Nephron progenitor cell (in vitro differentiated cells): ENCODE measurements at regions not wholly inside any gene's neighbourhood (a gene's known extent, or its start where the extent isn't known, plus 50 kb on each side); places are given as distances from the start of the nearest gene placed in this dataset.

Experiments
- DNase-seq: peaks from one replicate; pipeline ENCODE4 v3.0.0; 2021
- H3K27ac Mint-ChIP-seq: 2 replicates; pipeline ENCODE4 v1.8.0; 2021; ENCODE audit warnings: mild to moderate bottlenecking, moderate library complexity, mixed read lengths
- H3K27me3 Mint-ChIP-seq: 2 replicates; pipeline ENCODE4 v1.8.0; 2021; ENCODE audit warnings: mild to moderate bottlenecking, low read depth, mixed read lengths; ENCODE audit not compliant: poor library complexity
- H3K36me3 Mint-ChIP-seq: 2 replicates; pipeline ENCODE4 v1.8.0; 2021; ENCODE audit warnings: low read depth, mixed read lengths
- H3K4me1 Mint-ChIP-seq: 2 replicates; pipeline ENCODE4 v1.8.0; 2021; ENCODE audit warnings: mixed read lengths
- H3K4me3 Mint-ChIP-seq: 2 replicates; pipeline ENCODE4 v1.8.0; 2021; ENCODE audit warnings: mild to moderate bottlenecking, moderate library complexity, mixed read lengths
- H3K9me3 Mint-ChIP-seq: 2 replicates; pipeline ENCODE4 v1.8.0; 2021; ENCODE audit warnings: mild to moderate bottlenecking, moderate library complexity, mixed read lengths
- TF ChIP-seq, protein P1 (sequence below): fragments of 200-600 bp; sonication (generic); IDR thresholded peaks from 2 replicates; pipeline ENCODE4 v1.5.0; 2021; ENCODE audit warnings: antibody characterized with exemption

DNA sequence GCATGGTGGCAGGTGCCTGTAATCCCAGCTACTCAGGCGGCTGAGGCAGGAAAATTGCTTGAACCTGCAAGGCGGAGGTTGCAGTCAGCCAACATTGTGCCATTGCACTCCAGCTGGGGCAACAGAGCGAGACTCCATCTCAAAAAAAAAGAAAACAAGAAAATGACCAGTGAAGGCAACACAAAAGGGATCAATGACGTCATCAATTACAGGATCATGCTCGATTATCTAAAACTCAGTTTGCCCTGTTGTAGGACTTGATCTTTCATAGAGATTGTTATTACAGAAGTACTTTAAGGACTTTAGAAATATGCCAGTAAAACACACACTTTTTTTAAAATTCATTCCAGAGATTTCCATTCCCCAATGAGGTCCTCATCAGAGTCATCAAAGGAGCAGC lies 147.8 kb downstream of the ETS2 start:
- no peak overlapping the region for H3K4me3 Mint-ChIP-seq
- H3K27me3 Mint-ChIP-seq, result peaks cover 3% of the 10 kb centered on the region
- peaks cover 15% of the 10 kb centered on the region for H3K9me3 Mint-ChIP-seq
- H3K4me1 Mint-ChIP-seq, result peaks cover 20% of the 10 kb centered on the region
- H3K36me3 Mint-ChIP-seq, result no peaks in the 10 kb centered on the region
- H3K27ac Mint-ChIP-seq, result no peak overlapping the region
- DNase-seq, result no peak
- TF ChIP-seq, protein P1, sequence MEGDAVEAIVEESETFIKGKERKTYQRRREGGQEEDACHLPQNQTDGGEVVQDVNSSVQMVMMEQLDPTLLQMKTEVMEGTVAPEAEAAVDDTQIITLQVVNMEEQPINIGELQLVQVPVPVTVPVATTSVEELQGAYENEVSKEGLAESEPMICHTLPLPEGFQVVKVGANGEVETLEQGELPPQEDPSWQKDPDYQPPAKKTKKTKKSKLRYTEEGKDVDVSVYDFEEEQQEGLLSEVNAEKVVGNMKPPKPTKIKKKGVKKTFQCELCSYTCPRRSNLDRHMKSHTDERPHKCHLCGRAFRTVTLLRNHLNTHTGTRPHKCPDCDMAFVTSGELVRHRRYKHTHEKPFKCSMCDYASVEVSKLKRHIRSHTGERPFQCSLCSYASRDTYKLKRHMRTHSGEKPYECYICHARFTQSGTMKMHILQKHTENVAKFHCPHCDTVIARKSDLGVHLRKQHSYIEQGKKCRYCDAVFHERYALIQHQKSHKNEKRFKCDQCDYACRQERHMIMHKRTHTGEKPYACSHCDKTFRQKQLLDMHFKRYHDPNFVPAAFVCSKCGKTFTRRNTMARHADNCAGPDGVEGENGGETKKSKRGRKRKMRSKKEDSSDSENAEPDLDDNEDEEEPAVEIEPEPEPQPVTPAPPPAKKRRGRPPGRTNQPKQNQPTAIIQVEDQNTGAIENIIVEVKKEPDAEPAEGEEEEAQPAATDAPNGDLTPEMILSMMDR, result no peak

DNA sequence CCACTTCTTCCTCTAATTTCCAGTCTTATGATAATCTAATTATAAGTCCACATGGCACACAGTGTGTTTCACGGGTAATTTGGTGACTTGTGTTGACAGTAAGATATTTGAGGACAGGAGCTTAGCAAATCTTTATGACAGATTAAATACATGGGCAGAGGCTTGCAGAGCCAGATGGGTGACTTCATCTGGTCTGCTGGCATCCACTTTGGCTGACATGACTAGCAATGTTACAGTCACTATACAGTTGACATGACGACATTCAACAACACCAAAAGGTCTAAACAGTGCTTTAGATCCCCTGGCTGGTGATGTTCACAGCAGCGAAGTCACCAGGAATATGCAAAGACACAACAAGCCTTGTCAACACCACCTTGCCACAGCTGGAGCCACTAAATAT lies 147.2 kb downstream of the ETS2 start:
- Mint-ChIP-seq H3K4me1 (peaks cover 15% of the 10 kb centered on the region), H3K4me3 (no peak overlapping the region), H3K27ac (no peak overlapping the region), H3K27me3 (peaks cover 8% of the 10 kb centered on the region), H3K9me3 (peaks cover 15% of the 10 kb centered on the region), H3K36me3 (no peaks in the 10 kb centered on the region)
- no peak for DNase-seq
- TF ChIP-seq, protein P1, result no peak

DNA sequence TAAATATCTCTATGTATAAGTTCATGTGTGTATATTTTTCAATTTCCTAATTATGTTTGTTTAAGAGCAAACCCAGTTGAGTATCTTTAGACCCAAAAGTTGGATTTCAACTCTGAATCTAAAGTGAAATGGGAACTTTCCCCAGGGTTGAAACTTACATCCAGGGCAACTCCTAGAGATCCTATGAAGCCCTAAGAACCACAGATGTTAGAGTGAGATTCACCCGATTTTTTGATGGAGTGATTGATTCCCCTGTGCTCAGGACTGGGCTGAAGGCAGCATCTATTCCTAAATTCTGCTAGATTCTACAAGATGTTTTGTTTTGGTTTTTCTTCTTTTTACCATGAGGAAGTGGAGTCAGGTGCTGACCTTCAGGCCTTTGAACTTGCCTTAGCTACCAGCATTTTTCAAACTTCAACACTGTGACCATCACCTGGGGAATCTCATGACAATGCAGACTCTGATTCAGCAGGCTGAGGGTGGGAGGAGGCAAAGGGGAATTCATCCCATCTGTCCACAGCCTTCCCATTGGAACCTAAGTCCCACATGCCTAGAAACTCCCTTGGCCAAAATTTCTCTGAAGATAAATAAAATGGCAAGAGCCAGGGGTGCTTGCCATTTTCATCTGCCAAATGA lies 145.5 kb downstream of the ETS2 start:
- H3K9me3 Mint-ChIP-seq, result peaks cover 15% of the 10 kb centered on the region
- H3K36me3 Mint-ChIP-seq, result no peaks in the 10 kb centered on the region
- H3K4me3 Mint-ChIP-seq, result no peak overlapping the region
- DNase-seq, result no peak
- TF ChIP-seq, protein P1, result no peak
- H3K27ac Mint-ChIP-seq, result no peak overlapping the region
- H3K27me3 Mint-ChIP-seq, result peaks cover 12% of the 10 kb centered on the region
- H3K4me1 Mint-ChIP-seq, result peaks cover 4% of the 10 kb centered on the region

DNA sequence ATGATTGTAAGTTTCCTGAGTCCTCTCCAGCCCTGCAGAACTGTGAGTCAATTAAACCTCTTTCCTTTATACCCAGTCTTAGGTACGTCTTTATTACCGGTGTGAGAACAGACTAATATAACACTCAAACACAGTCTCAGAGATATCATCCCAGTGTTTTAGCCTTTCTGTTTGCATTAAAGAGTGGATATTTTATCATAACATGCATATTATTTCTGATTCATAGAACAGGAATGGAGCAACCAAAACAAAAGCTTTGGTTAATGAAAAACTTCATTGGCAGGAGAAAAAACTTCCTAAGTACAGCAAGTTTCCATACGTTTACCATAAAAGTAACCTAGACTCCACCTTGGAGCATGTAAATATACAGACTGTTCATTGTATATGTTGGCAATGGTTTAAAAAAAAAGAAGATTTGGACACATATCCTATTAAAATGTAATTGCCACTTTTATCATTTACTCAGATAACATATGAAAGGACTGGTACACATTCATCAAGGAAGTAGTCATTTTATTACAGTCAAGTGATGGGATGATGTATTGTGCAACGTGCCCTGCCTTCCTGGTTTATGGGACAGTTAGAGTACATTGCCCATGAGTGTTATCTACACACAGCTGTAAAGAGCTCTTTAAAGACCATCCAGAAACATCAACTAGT lies 144.8 kb downstream of the ETS2 start:
- H3K9me3 Mint-ChIP-seq, result peaks cover 17% of the 10 kb centered on the region
- H3K4me1 Mint-ChIP-seq, result peaks cover 10% of the 10 kb centered on the region
- TF ChIP-seq, protein P1, result no peak
- no peak for DNase-seq
- H3K36me3 Mint-ChIP-seq, result no peaks in the 10 kb centered on the region
- peaks cover 12% of the 10 kb centered on the region for H3K27me3 Mint-ChIP-seq
- H3K4me3 Mint-ChIP-seq, result no peak overlapping the region
- peak overlapping the region; percentile 23 for H3K27ac Mint-ChIP-seq

DNA sequence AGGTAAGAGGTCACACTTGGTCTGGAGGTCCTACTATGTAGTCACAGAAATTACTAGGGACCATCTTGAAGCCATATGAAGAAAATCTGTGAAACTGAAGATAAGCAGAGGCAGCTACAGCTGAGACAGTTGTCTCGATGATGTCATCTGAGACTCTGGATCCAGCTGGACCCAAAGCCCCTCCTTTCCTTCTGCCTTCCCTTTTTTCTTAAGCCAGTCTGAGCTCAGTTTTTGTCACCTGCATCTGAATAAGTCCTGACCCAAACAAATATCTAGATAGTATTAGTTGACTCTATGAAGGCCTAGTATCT lies 143.3 kb downstream of the ETS2 start:
- peaks cover 23% of the 10 kb centered on the region for H3K4me1 Mint-ChIP-seq
- H3K27me3 Mint-ChIP-seq, result peaks cover 12% of the 10 kb centered on the region
- H3K27ac Mint-ChIP-seq, result no peak overlapping the region
- TF ChIP-seq, protein P1, result no peak
- H3K9me3 Mint-ChIP-seq, result peaks cover 24% of the 10 kb centered on the region
- no peak overlapping the region for H3K4me3 Mint-ChIP-seq
- no peak for DNase-seq
- H3K36me3 Mint-ChIP-seq, result no peaks in the 10 kb centered on the region
